ENCODE measurements at regions not wholly inside any gene's neighbourhood (a gene's known extent, or its start where the extent isn't known, plus 50 kb on each side); places are given as distances from the start of the nearest gene placed in this dataset.

GRCh38 chr1:165045902-165046301, 310.6 kb downstream of the LMX1A start:
- no peak overlapping the region for H3K4me3 ChIP-seq (ENCODE audit: low read depth in 1 of 2, low read length in 2 of 2)
- H3K9me3 ChIP-seq (ENCODE audit: control insufficient read depth in 2 of 2, insufficient read depth in 1 of 2, low read depth in 1 of 2, low read length in 1 of 2): no peaks in the 10 kb centered on the region
- no peaks in the 10 kb centered on the region for H3K36me3 ChIP-seq (ENCODE audit: control insufficient read depth in 2 of 2, insufficient read depth in 2 of 2, low read length in 1 of 2)
- H3K27me3 ChIP-seq (ENCODE audit: control insufficient read depth in 1 of 2, insufficient read depth in 2 of 2, low read length in 2 of 2): no peaks in the 10 kb centered on the region
- H3K27ac ChIP-seq (ENCODE audit: low read depth in 2 of 2, low read length in 1 of 2): no peak overlapping the region
- H3K4me1 ChIP-seq (ENCODE audit: control insufficient read depth in 2 of 2, insufficient read depth in 2 of 2, low read length in 1 of 2): peaks cover 0 to 3% of the 10 kb centered on the region in 2 donors
- 77 to 80% methylated on average over 4 of the region's 4 CpGs for WGBS, 2 donors

GRCh38 chr1:165040641-165041040, 315.9 kb downstream of the LMX1A start:
- no peak overlapping the region for H3K4me3 ChIP-seq (ENCODE audit: low read depth in 1 of 2, low read length in 2 of 2)
- no peak overlapping the region for H3K27ac ChIP-seq (ENCODE audit: low read depth in 2 of 2, low read length in 1 of 2)
- no peaks in the 10 kb centered on the region for H3K9me3 ChIP-seq (ENCODE audit: control insufficient read depth in 2 of 2, insufficient read depth in 1 of 2, low read depth in 1 of 2, low read length in 1 of 2)
- H3K36me3 ChIP-seq (ENCODE audit: control insufficient read depth in 2 of 2, insufficient read depth in 2 of 2, low read length in 1 of 2): no peaks in the 10 kb centered on the region
- 79% methylated on average over 1 of the region's 1 CpG for WGBS, 2 donors
- H3K4me1 ChIP-seq (ENCODE audit: control insufficient read depth in 2 of 2, insufficient read depth in 2 of 2, low read length in 1 of 2): no peaks in the 10 kb centered on the region
- H3K27me3 ChIP-seq (ENCODE audit: control insufficient read depth in 1 of 2, insufficient read depth in 2 of 2, low read length in 2 of 2): no peaks in the 10 kb centered on the region

- H3K4me1 ChIP-seq (ENCODE audit: control insufficient read depth in 2 of 2, insufficient read depth in 2 of 2, low read length in 1 of 2): peaks cover 0 to 2% of the 10 kb centered on the region in 2 donors
- no peaks in the 10 kb centered on the region for H3K36me3 ChIP-seq (ENCODE audit: control insufficient read depth in 2 of 2, insufficient read depth in 2 of 2, low read length in 1 of 2)
- no peak overlapping the region for H3K27ac ChIP-seq (ENCODE audit: low read depth in 2 of 2, low read length in 1 of 2)
- H3K4me3 ChIP-seq (ENCODE audit: low read depth in 1 of 2, low read length in 2 of 2): no peak overlapping the region
- peaks cover 0 to 2% of the 10 kb centered on the region in 2 donors for H3K9me3 ChIP-seq (ENCODE audit: control insufficient read depth in 2 of 2, insufficient read depth in 1 of 2, low read depth in 1 of 2, low read length in 1 of 2)
- WGBS, 2 donors: 76 to 82% methylated on average over 3 of the region's 3 CpGs
- H3K27me3 ChIP-seq (ENCODE audit: control insufficient read depth in 1 of 2, insufficient read depth in 2 of 2, low read length in 2 of 2): no peaks in the 10 kb centered on the region
Observed at GRCh38 chr1:165039996-165040395, 316.5 kb downstream of the LMX1A start.

GRCh38 chr1:165036403-165036802, 320.1 kb downstream of the LMX1A start:
- Histone ChIP-seq H3K36me3 (ENCODE audit: control insufficient read depth in 2 of 2, insufficient read depth in 2 of 2, low read length in 1 of 2) (no peaks in the 10 kb centered on the region), H3K4me1 (ENCODE audit: control insufficient read depth in 2 of 2, insufficient read depth in 2 of 2, low read length in 1 of 2) (peaks cover 0 to 2% of the 10 kb centered on the region in 2 donors), H3K4me3 (ENCODE audit: low read depth in 1 of 2, low read length in 2 of 2) (no peak overlapping the region), H3K27me3 (ENCODE audit: control insufficient read depth in 1 of 2, insufficient read depth in 2 of 2, low read length in 2 of 2) (no peaks in the 10 kb centered on the region), H3K27ac (ENCODE audit: low read depth in 2 of 2, low read length in 1 of 2) (peak overlapping the region; percentile 52 to 77), H3K9me3 (ENCODE audit: control insufficient read depth in 2 of 2, insufficient read depth in 1 of 2, low read depth in 1 of 2, low read length in 1 of 2) (peaks cover 0 to 2% of the 10 kb centered on the region in 2 donors)
- WGBS, 2 donors: 52 to 65% methylated on average over 6 of the region's 6 CpGs

- 55 to 59% methylated on average over 3 of the region's 3 CpGs for WGBS, 2 donors
- no peak overlapping the region for H3K27ac ChIP-seq (ENCODE audit: low read depth in 2 of 2, low read length in 1 of 2)
- H3K4me3 ChIP-seq (ENCODE audit: low read depth in 1 of 2, low read length in 2 of 2): no peak overlapping the region
- H3K27me3 ChIP-seq (ENCODE audit: control insufficient read depth in 1 of 2, insufficient read depth in 2 of 2, low read length in 2 of 2): no peaks in the 10 kb centered on the region
- H3K9me3 ChIP-seq (ENCODE audit: control insufficient read depth in 2 of 2, insufficient read depth in 1 of 2, low read depth in 1 of 2, low read length in 1 of 2): peaks cover 0 to 2% of the 10 kb centered on the region in 2 donors
- peaks cover 0 to 2% of the 10 kb centered on the region in 2 donors for H3K4me1 ChIP-seq (ENCODE audit: control insufficient read depth in 2 of 2, insufficient read depth in 2 of 2, low read length in 1 of 2)
- H3K36me3 ChIP-seq (ENCODE audit: control insufficient read depth in 2 of 2, insufficient read depth in 2 of 2, low read length in 1 of 2): no peaks in the 10 kb centered on the region
Observed at GRCh38 chr1:165034136-165034809, 322.2 kb downstream of the LMX1A start.

- Histone ChIP-seq H3K4me3 (ENCODE audit: low read depth in 1 of 2, low read length in 2 of 2) (no peak overlapping the region), H3K27ac (ENCODE audit: low read depth in 2 of 2, low read length in 1 of 2) (no peak overlapping the region), H3K9me3 (ENCODE audit: control insufficient read depth in 2 of 2, insufficient read depth in 1 of 2, low read depth in 1 of 2, low read length in 1 of 2) (peaks cover 0 to 2% of the 10 kb centered on the region in 2 donors), H3K27me3 (ENCODE audit: control insufficient read depth in 1 of 2, insufficient read depth in 2 of 2, low read length in 2 of 2) (no peaks in the 10 kb centered on the region), H3K36me3 (ENCODE audit: control insufficient read depth in 2 of 2, insufficient read depth in 2 of 2, low read length in 1 of 2) (no peaks in the 10 kb centered on the region), H3K4me1 (ENCODE audit: control insufficient read depth in 2 of 2, insufficient read depth in 2 of 2, low read length in 1 of 2) (peaks cover 0 to 2% of the 10 kb centered on the region in 2 donors)
- WGBS, 2 donors: 69 to 74% methylated on average over 2 of the region's 2 CpGs
Observed at GRCh38 chr1:165031001-165031400, 325.5 kb downstream of the LMX1A start.

GRCh38 chr1:165025805-165026204, 330.7 kb downstream of the LMX1A start:
- WGBS, 2 donors: 94 to 95% methylated on average over 2 of the region's 2 CpGs

GRCh38 chr1:165014753-165015152, 341.8 kb downstream of the LMX1A start:
- Histone ChIP-seq H3K4me3 (ENCODE audit: low read depth in 1 of 2, low read length in 2 of 2) (no peak overlapping the region), H3K9me3 (ENCODE audit: control insufficient read depth in 2 of 2, insufficient read depth in 1 of 2, low read depth in 1 of 2, low read length in 1 of 2) (no peaks in the 10 kb centered on the region), H3K4me1 (ENCODE audit: control insufficient read depth in 2 of 2, insufficient read depth in 2 of 2, low read length in 1 of 2) (no peaks in the 10 kb centered on the region), H3K27me3 (ENCODE audit: control insufficient read depth in 1 of 2, insufficient read depth in 2 of 2, low read length in 2 of 2) (no peaks in the 10 kb centered on the region), H3K27ac (ENCODE audit: low read depth in 2 of 2, low read length in 1 of 2) (no peak overlapping the region), H3K36me3 (ENCODE audit: control insufficient read depth in 2 of 2, insufficient read depth in 2 of 2, low read length in 1 of 2) (no peaks in the 10 kb centered on the region)
- 77 to 78% methylated on average over 4 of the region's 4 CpGs for whole genome bisulfite sequencing, 2 donors

More at GRCh38 chr1:165025805-165026204, 330.7 kb downstream of the LMX1A start:
- H3K27me3 ChIP-seq (ENCODE audit: control insufficient read depth in 1 of 2, insufficient read depth in 2 of 2, low read length in 2 of 2): no peaks in the 10 kb centered on the region
- H3K27ac ChIP-seq (ENCODE audit: low read depth in 2 of 2, low read length in 1 of 2): no peak overlapping the region
- H3K4me1 ChIP-seq (ENCODE audit: control insufficient read depth in 2 of 2, insufficient read depth in 2 of 2, low read length in 1 of 2): no peaks in the 10 kb centered on the region
- no peaks in the 10 kb centered on the region for H3K36me3 ChIP-seq (ENCODE audit: control insufficient read depth in 2 of 2, insufficient read depth in 2 of 2, low read length in 1 of 2)
- H3K4me3 ChIP-seq (ENCODE audit: low read depth in 1 of 2, low read length in 2 of 2): no peak overlapping the region
- H3K9me3 ChIP-seq (ENCODE audit: control insufficient read depth in 2 of 2, insufficient read depth in 1 of 2, low read depth in 1 of 2, low read length in 1 of 2): peaks cover 0 to 5% of the 10 kb centered on the region in 2 donors

GRCh38 chr1:165011991-165012531, 344.5 kb downstream of the LMX1A start:
- Histone ChIP-seq H3K4me3 (ENCODE audit: low read depth in 1 of 2, low read length in 2 of 2) (no peak overlapping the region), H3K9me3 (ENCODE audit: control insufficient read depth in 2 of 2, insufficient read depth in 1 of 2, low read depth in 1 of 2, low read length in 1 of 2) (no peaks in the 10 kb centered on the region), H3K27me3 (ENCODE audit: control insufficient read depth in 1 of 2, insufficient read depth in 2 of 2, low read length in 2 of 2) (no peaks in the 10 kb centered on the region), H3K27ac (ENCODE audit: low read depth in 2 of 2, low read length in 1 of 2) (no peak overlapping the region), H3K36me3 (ENCODE audit: control insufficient read depth in 2 of 2, insufficient read depth in 2 of 2, low read length in 1 of 2) (no peaks in the 10 kb centered on the region), H3K4me1 (ENCODE audit: control insufficient read depth in 2 of 2, insufficient read depth in 2 of 2, low read length in 1 of 2) (no peaks in the 10 kb centered on the region)
- WGBS, 2 donors: 30 to 35% methylated on average over 1 of the region's 1 CpG

GRCh38 chr1:165011186-165011585, 345.3 kb downstream of the LMX1A start:
- 47 to 70% methylated on average over 1 of the region's 1 CpG for WGBS, 2 donors
- Histone ChIP-seq H3K27me3 (ENCODE audit: control insufficient read depth in 1 of 2, insufficient read depth in 2 of 2, low read length in 2 of 2) (no peaks in the 10 kb centered on the region), H3K4me1 (ENCODE audit: control insufficient read depth in 2 of 2, insufficient read depth in 2 of 2, low read length in 1 of 2) (no peaks in the 10 kb centered on the region), H3K9me3 (ENCODE audit: control insufficient read depth in 2 of 2, insufficient read depth in 1 of 2, low read depth in 1 of 2, low read length in 1 of 2) (no peaks in the 10 kb centered on the region), H3K36me3 (ENCODE audit: control insufficient read depth in 2 of 2, insufficient read depth in 2 of 2, low read length in 1 of 2) (no peaks in the 10 kb centered on the region), H3K27ac (ENCODE audit: low read depth in 2 of 2, low read length in 1 of 2) (no peak overlapping the region), H3K4me3 (ENCODE audit: low read depth in 1 of 2, low read length in 2 of 2) (no peak overlapping the region)

Measured in esophagus (tissue), 2 donors.